ENCODE measurements at regions not wholly inside any gene's neighbourhood (a gene's known extent, or its start where the extent isn't known, plus 50 kb on each side); places are given as distances from the start of the nearest gene placed in this dataset.
A peak's percentile ranks its signal among the peaks of the same experiment; 100 is the strongest.
"Not testable (repeated sequence)": the region's sequence is repeated elsewhere in the genome, so short reads cannot be mapped to it uniquely, and the experiment has no call there.

- H3K4me1 ChIP-seq; intact Hi-C loops (cut with DNase I); H3K27me3 ChIP-seq; H3K27ac ChIP-seq (replicated peaks in 1 of 4); DNase-seq (ENCODE audit: extremely low spot score); H3K36me3 ChIP-seq; H3K4me3 ChIP-seq; H3K9me3 ChIP-seq: not testable (repeated sequence)
- 45% methylated on average over 3 of the region's 3 CpGs for WGBS
Measured at GRCh38 chr10:87416892-87417291, 59.3 kb downstream of the NUTM2D start.

- H3K9me3 ChIP-seq; H3K27ac ChIP-seq (replicated peaks in 1 of 4); H3K36me3 ChIP-seq; DNase-seq (ENCODE audit: extremely low spot score); H3K27me3 ChIP-seq; intact Hi-C loops (cut with DNase I); H3K4me1 ChIP-seq; H3K4me3 ChIP-seq: not testable (repeated sequence)
Measured at GRCh38 chr10:87422641-87423040, 65.1 kb downstream of the NUTM2D start.

GRCh38 chr10:87424697-87425373, 67.3 kb downstream of the NUTM2D start:
- intact Hi-C loops (cut with DNase I); H3K27ac ChIP-seq (replicated peaks in 1 of 4); H3K4me1 ChIP-seq; H3K27me3 ChIP-seq; H3K9me3 ChIP-seq; H3K4me3 ChIP-seq; H3K36me3 ChIP-seq; DNase-seq (ENCODE audit: extremely low spot score): not testable (repeated sequence)
- 75% methylated on average over 3 of the region's 3 CpGs for WGBS

- intact Hi-C loops (cut with DNase I); H3K27me3 ChIP-seq; H3K36me3 ChIP-seq; H3K27ac ChIP-seq (replicated peaks in 1 of 4); DNase-seq (ENCODE audit: extremely low spot score); H3K4me1 ChIP-seq; H3K4me3 ChIP-seq; H3K9me3 ChIP-seq: not testable (repeated sequence)
- WGBS = 71% methylated on average over 1 of the region's 4 CpGs
Measured at GRCh38 chr10:87433836-87434235, 70.9 kb upstream of the MINPP1 start.

- H3K27me3 ChIP-seq; H3K4me1 ChIP-seq; DNase-seq (ENCODE audit: extremely low spot score); H3K27ac ChIP-seq (replicated peaks in 1 of 4); intact Hi-C loops (cut with DNase I); H3K4me3 ChIP-seq; H3K36me3 ChIP-seq; H3K9me3 ChIP-seq: not testable (repeated sequence)
- 72% methylated on average over 2 of the region's 3 CpGs for WGBS
Measured at GRCh38 chr10:87435295-87435826, 69.3 kb upstream of the MINPP1 start.

GRCh38 chr10:87436104-87436503, 68.6 kb upstream of the MINPP1 start:
- intact Hi-C loops (cut with DNase I); H3K36me3 ChIP-seq; H3K27me3 ChIP-seq; H3K27ac ChIP-seq (replicated peaks in 1 of 4); H3K4me1 ChIP-seq; DNase-seq (ENCODE audit: extremely low spot score); H3K4me3 ChIP-seq; H3K9me3 ChIP-seq: not testable (repeated sequence)
- WGBS = no CpG with 5 or more reads among the region's 14 CpGs
- peak; percentile 14 to 29 (median 24) for TF ChIP-seq CTCF (IDR thresholded peaks at IDR 0.05)

GRCh38 chr10:87437450-87437849, 67.2 kb upstream of the MINPP1 start:
- H3K9me3 ChIP-seq; H3K36me3 ChIP-seq; intact Hi-C loops (cut with DNase I); H3K4me3 ChIP-seq; H3K4me1 ChIP-seq; H3K27me3 ChIP-seq; H3K27ac ChIP-seq (replicated peaks in 1 of 4); DNase-seq (ENCODE audit: extremely low spot score): not testable (repeated sequence)
- WGBS = 71% methylated on average over 1 of the region's 2 CpGs

Measured in esophagus muscularis mucosa (tissue), 4 donors.